ENCODE measurements at regions not wholly inside any gene's neighbourhood (a gene's known extent, or its start where the extent isn't known, plus 50 kb on each side); places are given as distances from the start of the nearest gene placed in this dataset.

GRCh38 chr16:72228014-72228413 lies 56.1 kb upstream of the PMFBP1 start:
- Histone ChIP-seq H3K27me3 (ENCODE audit: insufficient read depth, low read depth, low read length) (no peaks in the 10 kb centered on the region), H3K36me3 (ENCODE audit: insufficient read depth, low read length) (no peaks in the 10 kb centered on the region), H3K27ac (ENCODE audit: low read length) (no peak overlapping the region), H3K4me3 (ENCODE audit: low read length) (no peak overlapping the region), H3K9ac (ENCODE audit: low read length) (no peak overlapping the region), H3K4me2 (ENCODE audit: low read length) (no peak overlapping the region), H4K20me1 (ENCODE audit: insufficient read depth) (no peaks in the 10 kb centered on the region), H3K9me3 (ENCODE audit: low read length) (no peaks in the 10 kb centered on the region), H3K79me2 (replicated peaks; ENCODE audit: insufficient read depth, low read length) (no peaks in the 10 kb centered on the region), H2AFZ (ENCODE audit: low read depth, low read length) (no peak overlapping the region), H3F3A (ENCODE audit: insufficient read depth, low read length, poor library complexity, severe bottlenecking) (no peaks in the 10 kb centered on the region), H3K9me2 (ENCODE audit: insufficient read depth, low read length) (no peaks in the 10 kb centered on the region)
- TF ChIP-seq REST (IDR thresholded peaks at IDR 0.05; ENCODE audit: borderline replicate concordance) (no peak), RAD21 (conservative IDR thresholded peaks at IDR 0.05) (no peak), TAF1 (IDR thresholded peaks at IDR 0.05; ENCODE audit: low read depth) (no peak), EP300 (conservative IDR thresholded peaks at IDR 0.05; ENCODE audit: poor library complexity, severe bottlenecking) (no peak), SMC3 (conservative IDR thresholded peaks at IDR 0.05; ENCODE audit: poor library complexity) (no peak), CTCF (IDR thresholded peaks at IDR 0.05; ENCODE audit: poor library complexity, severe bottlenecking) (no peak), EZH2 (IDR thresholded peaks at IDR 0.05; ENCODE audit: borderline replicate concordance, insufficient read depth, low read length, poor library complexity, severe bottlenecking) (no peak)

- Histone ChIP-seq H3K4me3 (ENCODE audit: low read length) (no peak overlapping the region), H3K27ac (ENCODE audit: low read length) (no peak overlapping the region), H4K20me1 (ENCODE audit: insufficient read depth) (no peaks in the 10 kb centered on the region), H3K9me3 (ENCODE audit: low read length) (no peaks in the 10 kb centered on the region), H3K9ac (ENCODE audit: low read length) (no peak overlapping the region), H3F3A (ENCODE audit: insufficient read depth, low read length, poor library complexity, severe bottlenecking) (no peaks in the 10 kb centered on the region), H3K36me3 (ENCODE audit: insufficient read depth, low read length) (no peaks in the 10 kb centered on the region), H3K27me3 (ENCODE audit: insufficient read depth, low read depth, low read length) (no peaks in the 10 kb centered on the region), H3K79me2 (replicated peaks; ENCODE audit: insufficient read depth, low read length) (no peaks in the 10 kb centered on the region), H3K4me2 (ENCODE audit: low read length) (no peak overlapping the region), H2AFZ (ENCODE audit: low read depth, low read length) (no peak overlapping the region), H3K9me2 (ENCODE audit: insufficient read depth, low read length) (no peaks in the 10 kb centered on the region)
- TF ChIP-seq TAF1 (IDR thresholded peaks at IDR 0.05; ENCODE audit: low read depth) (no peak), REST (IDR thresholded peaks at IDR 0.05; ENCODE audit: borderline replicate concordance) (no peak), EP300 (conservative IDR thresholded peaks at IDR 0.05; ENCODE audit: poor library complexity, severe bottlenecking) (no peak), EZH2 (IDR thresholded peaks at IDR 0.05; ENCODE audit: borderline replicate concordance, insufficient read depth, low read length, poor library complexity, severe bottlenecking) (no peak), SMC3 (conservative IDR thresholded peaks at IDR 0.05; ENCODE audit: poor library complexity) (no peak), CTCF (IDR thresholded peaks at IDR 0.05; ENCODE audit: poor library complexity, severe bottlenecking) (no peak)
Measured at GRCh38 chr16:72226136-72226535, 54.2 kb upstream of the PMFBP1 start.
